ENCODE measurements at regions not wholly inside any gene's neighbourhood (a gene's known extent, or its start where the extent isn't known, plus 50 kb on each side); places are given as distances from the start of the nearest gene placed in this dataset.

DNA sequence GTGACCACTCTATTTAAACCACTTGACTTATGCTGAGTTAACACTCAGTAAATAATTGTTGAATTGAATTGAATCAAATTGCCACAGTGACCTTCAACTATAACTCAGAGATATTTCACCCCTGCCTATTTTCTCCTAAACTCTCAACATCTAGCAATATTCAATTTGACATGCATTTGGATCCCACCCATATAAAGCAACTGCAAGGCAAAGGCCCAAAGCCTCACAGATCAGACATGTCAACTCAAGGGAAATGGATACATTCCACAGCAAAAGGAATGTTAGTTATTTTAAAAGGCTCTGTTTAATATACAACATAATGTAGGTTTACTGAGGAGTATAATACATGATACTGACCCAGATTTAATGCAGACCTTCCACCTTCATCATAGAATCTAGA is 107.4 kb downstream of the KCTD12 start:
- no peaks in the 10 kb centered on the region for H3K36me3 ChIP-seq
- no peak overlapping the region for H3K4me3 ChIP-seq
- no peaks in the 10 kb centered on the region for H3K9me3 ChIP-seq
- no peak for DNase-seq (ENCODE audit: low spot score)
- no peaks in the 10 kb centered on the region for H3K4me1 ChIP-seq
- H3K27me3 ChIP-seq: no peaks in the 10 kb centered on the region
- no peak overlapping the region for H3K27ac ChIP-seq
- TF ChIP-seq, protein P1, sequence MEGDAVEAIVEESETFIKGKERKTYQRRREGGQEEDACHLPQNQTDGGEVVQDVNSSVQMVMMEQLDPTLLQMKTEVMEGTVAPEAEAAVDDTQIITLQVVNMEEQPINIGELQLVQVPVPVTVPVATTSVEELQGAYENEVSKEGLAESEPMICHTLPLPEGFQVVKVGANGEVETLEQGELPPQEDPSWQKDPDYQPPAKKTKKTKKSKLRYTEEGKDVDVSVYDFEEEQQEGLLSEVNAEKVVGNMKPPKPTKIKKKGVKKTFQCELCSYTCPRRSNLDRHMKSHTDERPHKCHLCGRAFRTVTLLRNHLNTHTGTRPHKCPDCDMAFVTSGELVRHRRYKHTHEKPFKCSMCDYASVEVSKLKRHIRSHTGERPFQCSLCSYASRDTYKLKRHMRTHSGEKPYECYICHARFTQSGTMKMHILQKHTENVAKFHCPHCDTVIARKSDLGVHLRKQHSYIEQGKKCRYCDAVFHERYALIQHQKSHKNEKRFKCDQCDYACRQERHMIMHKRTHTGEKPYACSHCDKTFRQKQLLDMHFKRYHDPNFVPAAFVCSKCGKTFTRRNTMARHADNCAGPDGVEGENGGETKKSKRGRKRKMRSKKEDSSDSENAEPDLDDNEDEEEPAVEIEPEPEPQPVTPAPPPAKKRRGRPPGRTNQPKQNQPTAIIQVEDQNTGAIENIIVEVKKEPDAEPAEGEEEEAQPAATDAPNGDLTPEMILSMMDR (IDR thresholded peaks at IDR 0.05): no peak

DNA sequence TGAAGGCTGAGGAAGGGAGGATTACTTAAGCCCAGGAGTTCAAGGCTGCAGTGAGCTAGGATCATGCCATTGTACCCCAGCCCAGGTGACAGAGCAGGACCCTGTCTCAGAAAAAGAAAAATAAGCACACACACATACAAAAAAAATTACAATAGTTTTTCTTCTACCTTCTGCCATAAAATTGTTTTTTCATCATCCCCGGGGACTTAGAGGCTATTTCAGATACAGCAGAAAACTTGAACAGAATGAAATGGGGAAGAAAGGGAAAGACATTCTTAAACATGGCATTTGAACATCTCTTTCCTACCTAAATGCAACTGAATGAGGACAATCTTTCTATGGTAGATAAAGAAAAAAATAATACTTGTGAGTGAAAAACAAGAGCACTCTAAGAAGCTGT is 109.1 kb downstream of the KCTD12 start:
- TF ChIP-seq, protein P1 (IDR thresholded peaks at IDR 0.05): no peak

DNA sequence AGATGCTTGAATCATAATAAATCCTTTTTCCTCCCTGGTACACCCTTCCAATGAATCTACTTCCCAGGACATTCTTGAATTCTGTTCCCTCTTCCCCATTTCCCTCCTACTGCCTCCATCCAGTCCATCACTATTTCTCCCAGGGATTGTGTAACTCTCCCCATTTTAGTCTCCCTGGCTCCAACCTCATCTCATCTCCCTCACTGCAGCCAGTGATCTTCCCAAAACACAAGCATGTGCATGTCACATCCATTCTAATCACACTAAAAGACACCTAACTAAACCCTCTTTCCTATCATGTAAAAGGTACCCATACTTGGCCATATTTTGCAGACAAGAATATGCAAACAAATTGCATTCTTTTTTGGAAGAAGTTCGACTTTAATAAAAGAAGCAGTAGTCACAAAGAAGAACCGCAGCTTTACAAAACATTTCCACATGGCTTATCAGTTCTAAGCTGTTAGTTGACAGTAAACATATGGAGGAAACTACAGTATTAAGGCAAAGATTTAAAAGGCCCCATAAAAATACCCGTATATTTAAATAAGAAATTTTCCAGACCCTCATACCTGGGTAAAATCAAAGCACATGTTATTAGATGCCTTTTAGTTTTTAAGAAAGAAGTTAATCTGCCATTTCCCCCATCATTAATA is 111.0 kb downstream of the KCTD12 start:
- Histone ChIP-seq H3K27me3 (no peaks in the 10 kb centered on the region), H3K4me1 (no peaks in the 10 kb centered on the region), H3K36me3 (no peaks in the 10 kb centered on the region), H3K9me3 (no peaks in the 10 kb centered on the region), H3K27ac (no peak overlapping the region), H3K4me3 (no peak overlapping the region)
- no peak for DNase-seq (ENCODE audit: low spot score)
- TF ChIP-seq, protein P1 (IDR thresholded peaks at IDR 0.05): no peak

More for the DNA sequence above, 109.1 kb downstream of the KCTD12 start:
- H3K36me3 ChIP-seq: no peaks in the 10 kb centered on the region
- H3K27ac ChIP-seq: no peak overlapping the region
- no peaks in the 10 kb centered on the region for H3K9me3 ChIP-seq
- no peaks in the 10 kb centered on the region for H3K27me3 ChIP-seq
- no peaks in the 10 kb centered on the region for H3K4me1 ChIP-seq
- no peak overlapping the region for H3K4me3 ChIP-seq
- no peak for DNase-seq (ENCODE audit: low spot score)

DNA sequence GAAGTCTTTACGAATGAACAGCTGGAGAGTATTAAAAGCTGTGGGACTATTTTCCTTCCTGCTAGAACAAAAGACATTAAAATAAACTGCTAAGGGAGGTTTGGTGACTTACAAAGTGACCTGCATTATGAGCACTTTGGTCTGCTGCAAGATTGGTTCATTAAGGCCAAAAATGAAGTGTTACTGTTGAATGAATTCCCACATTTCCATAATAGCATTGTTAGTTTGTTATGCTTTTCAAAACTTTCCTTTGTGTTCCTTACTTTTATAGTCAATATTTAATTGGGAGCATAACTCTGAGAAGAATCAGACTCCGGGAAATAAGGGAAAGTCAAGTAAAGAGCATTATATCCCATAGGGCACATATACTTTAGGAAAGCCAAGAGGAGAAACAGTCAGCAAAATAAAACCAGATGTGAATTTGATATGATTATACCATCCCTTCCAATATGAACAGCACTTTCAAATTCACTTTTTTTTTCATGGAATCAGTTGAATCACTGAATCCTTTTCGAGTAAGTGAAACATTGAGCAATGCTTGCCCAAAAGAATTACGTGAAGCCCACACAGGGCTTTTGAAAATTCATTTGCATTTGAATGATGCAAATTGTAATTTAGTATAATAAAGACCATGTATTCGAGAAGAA is 112.6 kb downstream of the KCTD12 start:
- TF ChIP-seq, protein P1 (IDR thresholded peaks at IDR 0.05): no peak
- no peaks in the 10 kb centered on the region for H3K4me1 ChIP-seq
- no peaks in the 10 kb centered on the region for H3K9me3 ChIP-seq
- DNase-seq (ENCODE audit: low spot score): no peak
- H3K27me3 ChIP-seq: no peaks in the 10 kb centered on the region
- no peak overlapping the region for H3K4me3 ChIP-seq
- H3K27ac ChIP-seq: no peak overlapping the region
- H3K36me3 ChIP-seq: no peaks in the 10 kb centered on the region

DNA sequence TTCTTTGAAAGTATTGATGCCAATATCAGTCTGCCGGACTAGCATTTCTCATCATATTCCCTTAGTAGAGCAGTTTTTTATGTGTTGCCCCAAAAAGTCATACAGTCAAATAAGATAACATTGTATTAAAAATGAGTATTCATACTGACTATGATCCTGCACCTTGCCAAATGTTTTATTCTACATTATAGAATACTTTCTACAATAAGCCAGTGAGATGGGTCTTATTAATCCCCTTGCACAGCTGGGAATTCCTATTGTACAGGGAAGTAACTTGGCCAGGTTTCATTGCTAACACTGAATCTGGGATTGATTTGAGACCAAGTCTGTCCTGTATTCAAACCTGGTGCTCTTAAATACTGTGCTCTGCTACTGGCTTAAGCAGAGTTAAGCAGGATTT is 114.0 kb downstream of the KCTD12 start:
- Histone ChIP-seq H3K27me3 (no peaks in the 10 kb centered on the region), H3K4me3 (no peak overlapping the region), H3K27ac (no peak overlapping the region), H3K4me1 (no peaks in the 10 kb centered on the region), H3K9me3 (no peaks in the 10 kb centered on the region), H3K36me3 (no peaks in the 10 kb centered on the region)
- TF ChIP-seq, protein P1 (IDR thresholded peaks at IDR 0.05): no peak
- no peak for DNase-seq (ENCODE audit: low spot score)

Measured in right atrium auricular region (tissue), 2 donors.